H9 (cell line): ENCODE measurements at regions not wholly inside any gene's neighbourhood (a gene's known extent, or its start where the extent isn't known, plus 50 kb on each side); places are given as distances from the start of the nearest gene placed in this dataset.

ENCODE experiments used
- DNase-seq: peaks from one replicate; pipeline ENCODE4 v3.0.0-alpha.2; 2017
- H2AFZ ChIP-seq: one replicate; pipeline ENCODE4 v1.6.1; 2013; ENCODE audit warnings: mild to moderate bottlenecking, low read length, control low read depth, moderate library complexity
- H2AK5ac ChIP-seq: 2 replicates; pipeline ENCODE4 v1.6.1; 2013; ENCODE audit warnings: low read length, control low read depth, mixed read lengths; ENCODE audit not compliant: insufficient read length
- H2BK120ac ChIP-seq: one replicate; pipeline ENCODE4 v1.6.1; 2013; ENCODE audit warnings: low read depth, mild to moderate bottlenecking, low read length, control low read depth, inconsistent platforms; ENCODE audit not compliant: poor library complexity, severe bottlenecking
- H2BK12ac ChIP-seq: 2 replicates; pipeline ENCODE4 v1.6.1; 2013; ENCODE audit warnings: low read length, control low read depth, mixed read lengths, low read depth; ENCODE audit not compliant: insufficient read length
- H2BK15ac ChIP-seq: 2 replicates; pipeline ENCODE4 v1.6.1; 2013; ENCODE audit warnings: low read depth, low read length, control low read depth
- H2BK20ac ChIP-seq: one replicate; pipeline ENCODE4 v1.6.1; 2013; ENCODE audit warnings: low read depth, mild to moderate bottlenecking, low read length, control low read depth, inconsistent platforms; ENCODE audit not compliant: poor library complexity, severe bottlenecking
- H2BK5ac ChIP-seq: 2 replicates; pipeline ENCODE4 v1.6.1; 2013; ENCODE audit warnings: low read length, control low read depth, mixed read lengths; ENCODE audit not compliant: insufficient read length
- H3K14ac ChIP-seq: 2 replicates; pipeline ENCODE4 v1.6.1; 2013; ENCODE audit warnings: low read length, control low read depth; ENCODE audit not compliant: insufficient read depth
- H3K18ac ChIP-seq: 2 replicates; pipeline ENCODE4 v1.6.1; 2013; ENCODE audit warnings: low read depth, mild to moderate bottlenecking, mixed read lengths, low read length, control low read depth; ENCODE audit not compliant: insufficient read length
- H3K23ac ChIP-seq: 2 replicates; pipeline ENCODE4 v1.6.1; 2013; ENCODE audit warnings: low read length, control low read depth, mixed read lengths, low read depth; ENCODE audit not compliant: insufficient read length
- H3K23me2 ChIP-seq: 2 replicates; pipeline ENCODE4 v1.6.1; 2013; ENCODE audit warnings: low read depth, mild to moderate bottlenecking, mixed read lengths, low read length, control low read depth; ENCODE audit not compliant: insufficient read length, poor library complexity, severe bottlenecking
- H3K27ac ChIP-seq: 2 replicates; pipeline ENCODE4 v1.5.1; 2013; ENCODE audit warnings: low read length, control low read depth, mixed read lengths, low read depth; ENCODE audit not compliant: insufficient read length
- H3K27me3 ChIP-seq: 2 replicates; pipeline ENCODE4 v1.6.1; 2013; ENCODE audit warnings: low read length, control low read depth, inconsistent platforms; ENCODE audit not compliant: insufficient read depth
- H3K4ac ChIP-seq: 2 replicates; pipeline ENCODE4 v1.6.1; 2013; ENCODE audit warnings: low read depth, mild to moderate bottlenecking, control low read depth, inconsistent platforms, low read length, moderate library complexity
- H3K4me1 ChIP-seq: 2 replicates; pipeline ENCODE4 v1.6.1; 2013; ENCODE audit warnings: low read length, control low read depth, inconsistent platforms; ENCODE audit not compliant: insufficient read depth
- H3K4me2 ChIP-seq: 2 replicates; pipeline ENCODE4 v1.6.1; 2013; ENCODE audit warnings: low read length, control low read depth, mixed read lengths; ENCODE audit not compliant: insufficient read length, insufficient read depth
- H3K56ac ChIP-seq: 2 replicates; pipeline ENCODE4 v1.6.1; 2013; ENCODE audit warnings: low read depth, mild to moderate bottlenecking, mixed read lengths, low read length, control low read depth; ENCODE audit not compliant: insufficient read length
- H3K79me1 ChIP-seq: 2 replicates; pipeline ENCODE4 v1.6.1; 2013; ENCODE audit warnings: low read depth, mild to moderate bottlenecking, moderate library complexity, low read length, control low read depth, inconsistent platforms; ENCODE audit not compliant: insufficient read depth, poor library complexity, severe bottlenecking
- H3K79me2 ChIP-seq: 2 replicates; pipeline ENCODE4 v1.6.1; 2013; ENCODE audit warnings: low read length, control low read depth, inconsistent platforms; ENCODE audit not compliant: insufficient read depth
- H3K9ac ChIP-seq: 2 replicates; pipeline ENCODE4 v1.6.1; 2013; ENCODE audit warnings: low read length, control low read depth, mixed read lengths; ENCODE audit not compliant: insufficient read length; ENCODE audit errors: extremely low read depth
- H3K9me3 ChIP-seq: one replicate; pipeline ENCODE4 v1.6.1; 2013; ENCODE audit warnings: low read depth, low read length, inconsistent platforms; ENCODE audit not compliant: control insufficient read depth
- H3T11ph ChIP-seq: one replicate; pipeline ENCODE4 v1.6.1; 2013; ENCODE audit warnings: mild to moderate bottlenecking, low read length, control low read depth, inconsistent platforms
- H4K20me1 ChIP-seq: one replicate; pipeline ENCODE4 v1.6.1; 2013; ENCODE audit not compliant: control insufficient read depth, insufficient read length, insufficient read depth
- H4K5ac ChIP-seq: 2 replicates; pipeline ENCODE4 v1.6.1; 2013; ENCODE audit warnings: low read depth, mild to moderate bottlenecking, mixed read lengths, low read length, control low read depth; ENCODE audit not compliant: insufficient read length
- H4K8ac ChIP-seq: replicated peaks from 2 replicates; pipeline ENCODE4 v1.6.1; 2013; ENCODE audit warnings: low read length, control low read depth, mixed read lengths, low read depth; ENCODE audit not compliant: insufficient read length
- H4K91ac ChIP-seq: 2 replicates; pipeline ENCODE4 v1.6.1; 2013; ENCODE audit warnings: low read depth, mild to moderate bottlenecking, moderate library complexity, mixed read lengths, low read length, control low read depth; ENCODE audit not compliant: insufficient read length
- H3K27ac Mint-ChIP-seq, 3 experiments: 2 replicates in 2 of 3; 3 replicates in 1 of 3; pipeline ENCODE4 v1.8.0; 2020 to 2021; ENCODE audit warnings: mixed read lengths in 3 of 3, mild to moderate bottlenecking in 1 of 3, moderate library complexity in 1 of 3
- H3K27me3 Mint-ChIP-seq: 2 replicates; pipeline ENCODE4 v1.8.0; 2021; ENCODE audit warnings: low read depth, mild to moderate bottlenecking, moderate library complexity, mixed read lengths
- H3K36me3 Mint-ChIP-seq, 3 experiments: 2 replicates in 2 of 3; 3 replicates in 1 of 3; pipeline ENCODE4 v1.8.0; 2020 to 2021; ENCODE audit warnings: low read depth in 3 of 3, mixed read lengths in 3 of 3; ENCODE audit not compliant: insufficient read depth in 1 of 3
- H3K4me1 Mint-ChIP-seq, 2 experiments: 2 replicates each; pipeline ENCODE4 v1.8.0; 2020; ENCODE audit warnings: mixed read lengths in 2 of 2
- H3K4me3 Mint-ChIP-seq, 2 experiments: 2 replicates in 1 of 2; 3 replicates in 1 of 2; pipeline ENCODE4 v1.8.0; 2020 to 2021; ENCODE audit warnings: mild to moderate bottlenecking in 2 of 2, mixed read lengths in 2 of 2, moderate library complexity in 1 of 2
- H3K9me3 Mint-ChIP-seq, 2 experiments: 2 replicates in 1 of 2; 3 replicates in 1 of 2; pipeline ENCODE4 v1.8.0; 2020; ENCODE audit warnings: mild to moderate bottlenecking in 2 of 2, mixed read lengths in 2 of 2, moderate library complexity in 1 of 2
- whole genome bisulfite sequencing: extraction: QIAGEN DNeasy Blood & Tissue Kit; methylation state at CpG from one replicate; pipeline ENCODE4 v1.1.7; 2013; ENCODE audit warnings: missing lambda C conversion rate, low lambda C conversion rate, mixed read lengths; ENCODE audit not compliant: insufficient read length; ENCODE audit errors: extremely low coverage; 5-methylcytosine and 5-hydroxymethylcytosine counted together
- TF ChIP-seq, protein P1 (sequence below): fragments of 200-600 bp; sonication (generic); conservative IDR thresholded peaks from 3 replicates; pipeline ENCODE4 v1.8.0; 2021; ENCODE audit warnings: antibody characterized with exemption, mild to moderate bottlenecking

DNA sequence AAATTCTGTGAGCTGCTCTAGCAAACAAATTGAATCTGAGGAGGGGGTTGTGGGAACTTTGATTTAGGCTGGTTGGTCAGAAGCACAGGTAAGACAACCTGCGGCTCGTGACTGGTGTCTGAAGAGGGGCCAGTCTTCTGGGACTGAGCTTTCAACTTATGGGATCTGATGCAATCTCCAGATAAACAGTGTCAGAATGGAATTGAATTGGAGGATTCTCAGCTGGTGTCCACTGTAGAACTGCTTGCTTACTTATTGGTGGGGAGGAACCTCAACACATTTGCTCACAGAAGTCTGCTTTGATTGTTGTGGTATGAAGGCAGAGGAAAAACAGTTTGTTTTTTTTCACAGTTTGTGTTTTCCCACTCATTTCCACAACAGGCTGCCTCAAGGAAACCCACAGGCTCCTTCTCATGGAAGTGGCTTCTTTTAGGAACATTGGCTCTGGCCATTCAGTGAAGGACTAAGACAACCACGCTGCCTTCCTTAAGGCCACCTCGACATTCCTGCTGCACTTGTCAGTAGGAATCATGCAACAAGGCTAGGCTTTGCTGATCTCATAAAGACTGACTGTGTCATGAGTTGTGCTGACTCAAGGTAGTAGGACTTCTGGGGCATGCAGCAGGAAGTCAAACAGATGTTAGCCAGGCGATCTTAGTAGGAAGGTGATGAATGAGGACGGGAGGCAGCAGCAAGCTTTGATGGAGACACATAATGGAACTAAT is 104.7 kb downstream of the TSN start:
- no peak for DNase-seq
- no peak overlapping the region for H3K4ac ChIP-seq
- H3K9me3 ChIP-seq: no peaks in the 10 kb centered on the region
- no peaks in the 10 kb centered on the region for H3K79me1 ChIP-seq
- Mint-ChIP-seq H3K27ac (no peak overlapping the region), H3K27me3 (peaks cover 4% of the 10 kb centered on the region), H3K4me1 (peaks cover under 1 to 2% of the 10 kb centered on the region in 2 experiments; a peak in 2 of 4 replicates), H3K4me3 (no peak overlapping the region), H3K36me3 (peaks cover 0 to 4% (median 2%) of the 10 kb centered on the region in 3 experiments; a peak in 2 of 7 replicates), H3K9me3 (peaks cover 9 to 11% of the 10 kb centered on the region in 2 experiments; a peak in 4 of 5 replicates)
- H4K8ac ChIP-seq: no peak overlapping the region
- no peak overlapping the region for H3K56ac ChIP-seq
- H4K91ac ChIP-seq: no peak overlapping the region
- H2BK120ac ChIP-seq: no peak overlapping the region
- no peak overlapping the region for H2AK5ac ChIP-seq
- H3K9ac ChIP-seq: no peak overlapping the region
- no peak overlapping the region for H4K5ac ChIP-seq
- no peak overlapping the region for H3T11ph ChIP-seq
- no peak overlapping the region for H2BK12ac ChIP-seq
- H2AFZ ChIP-seq: no peak overlapping the region
- no peak overlapping the region for H3K4me2 ChIP-seq
- no peaks in the 10 kb centered on the region for H3K4me1 ChIP-seq
- H3K14ac ChIP-seq: no peak overlapping the region
- no peaks in the 10 kb centered on the region for H4K20me1 ChIP-seq
- no peak overlapping the region for H2BK5ac ChIP-seq
- no peak overlapping the region for H3K27ac ChIP-seq
- no peak overlapping the region for H2BK15ac ChIP-seq
- H3K27me3 ChIP-seq: no peaks in the 10 kb centered on the region
- H3K18ac ChIP-seq: no peak overlapping the region
- H3K79me2 ChIP-seq: no peaks in the 10 kb centered on the region
- no peak overlapping the region for H2BK20ac ChIP-seq
- WGBS: no CpG with 5 or more reads among the region's 6 CpGs
- TF ChIP-seq, protein P1, sequence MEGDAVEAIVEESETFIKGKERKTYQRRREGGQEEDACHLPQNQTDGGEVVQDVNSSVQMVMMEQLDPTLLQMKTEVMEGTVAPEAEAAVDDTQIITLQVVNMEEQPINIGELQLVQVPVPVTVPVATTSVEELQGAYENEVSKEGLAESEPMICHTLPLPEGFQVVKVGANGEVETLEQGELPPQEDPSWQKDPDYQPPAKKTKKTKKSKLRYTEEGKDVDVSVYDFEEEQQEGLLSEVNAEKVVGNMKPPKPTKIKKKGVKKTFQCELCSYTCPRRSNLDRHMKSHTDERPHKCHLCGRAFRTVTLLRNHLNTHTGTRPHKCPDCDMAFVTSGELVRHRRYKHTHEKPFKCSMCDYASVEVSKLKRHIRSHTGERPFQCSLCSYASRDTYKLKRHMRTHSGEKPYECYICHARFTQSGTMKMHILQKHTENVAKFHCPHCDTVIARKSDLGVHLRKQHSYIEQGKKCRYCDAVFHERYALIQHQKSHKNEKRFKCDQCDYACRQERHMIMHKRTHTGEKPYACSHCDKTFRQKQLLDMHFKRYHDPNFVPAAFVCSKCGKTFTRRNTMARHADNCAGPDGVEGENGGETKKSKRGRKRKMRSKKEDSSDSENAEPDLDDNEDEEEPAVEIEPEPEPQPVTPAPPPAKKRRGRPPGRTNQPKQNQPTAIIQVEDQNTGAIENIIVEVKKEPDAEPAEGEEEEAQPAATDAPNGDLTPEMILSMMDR: no peak
- H3K23ac ChIP-seq: no peak overlapping the region
- no peaks in the 10 kb centered on the region for H3K23me2 ChIP-seq
